ENCODE measurements at regions not wholly inside any gene's neighbourhood (a gene's known extent, or its start where the extent isn't known, plus 50 kb on each side); places are given as distances from the start of the nearest gene placed in this dataset.

DNA sequence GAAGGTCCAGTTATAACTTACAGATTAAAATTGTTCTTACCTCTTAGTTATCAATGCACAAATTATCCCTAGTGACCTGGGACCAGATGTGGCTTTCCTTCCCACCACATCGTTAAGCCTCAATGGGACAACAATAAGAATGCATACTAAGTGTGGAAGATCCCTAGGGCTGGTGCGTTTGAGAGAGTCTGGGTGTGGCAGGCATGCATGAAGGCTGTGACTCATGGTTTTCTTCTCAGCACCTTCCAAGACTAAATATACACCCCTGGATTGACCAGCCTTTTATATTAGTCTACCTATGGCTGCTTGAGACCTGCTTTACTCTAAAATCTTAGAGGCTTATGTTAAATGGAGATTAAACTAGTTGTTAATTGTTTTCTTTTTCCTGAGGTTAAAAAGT is 261.7 kb upstream of the SLC14A2 start:
- H2AFZ ChIP-seq (ENCODE audit: low read length): no peak overlapping the region
- H3K9ac ChIP-seq (ENCODE audit: low read length): no peak overlapping the region
- CTCF ChIA-PET: no interaction called here
- H3K27me3 ChIP-seq (ENCODE audit: low read length): no peaks in the 10 kb centered on the region
- intact Hi-C loops (cut with micrococcal nuclease): no loop called here
- POLR2A ChIA-PET (ENCODE audit: unreplicated experiment): no interaction called here
- no peaks in the 10 kb centered on the region for H3K9me3 ChIP-seq (ENCODE audit: low read length)
- no peaks in the 10 kb centered on the region for H3F3A ChIP-seq (ENCODE audit: low read length, unreplicated experiment)
- peaks cover 9% of the 10 kb centered on the region for H3K4me1 ChIP-seq (ENCODE audit: insufficient read depth, low read length)
- no peaks in the 10 kb centered on the region for H3K36me3 ChIP-seq (ENCODE audit: low read depth, low read length)
- no TSS peak for BruUV-seq (replicated peaks)
- ATAC-seq: peak; percentile 92
- no peak overlapping the region for H3K27ac ChIP-seq (ENCODE audit: low read length)
- peak; percentile 40 for DNase-seq
- no peak overlapping the region for H3K4me3 ChIP-seq (ENCODE audit: low read length)
- H3K9me2 ChIP-seq (replicated peaks; ENCODE audit: low read length): no peaks in the 10 kb centered on the region
- H4K20me1 ChIP-seq (ENCODE audit: low read length): no peaks in the 10 kb centered on the region
- TF ChIP-seq, protein P1, sequence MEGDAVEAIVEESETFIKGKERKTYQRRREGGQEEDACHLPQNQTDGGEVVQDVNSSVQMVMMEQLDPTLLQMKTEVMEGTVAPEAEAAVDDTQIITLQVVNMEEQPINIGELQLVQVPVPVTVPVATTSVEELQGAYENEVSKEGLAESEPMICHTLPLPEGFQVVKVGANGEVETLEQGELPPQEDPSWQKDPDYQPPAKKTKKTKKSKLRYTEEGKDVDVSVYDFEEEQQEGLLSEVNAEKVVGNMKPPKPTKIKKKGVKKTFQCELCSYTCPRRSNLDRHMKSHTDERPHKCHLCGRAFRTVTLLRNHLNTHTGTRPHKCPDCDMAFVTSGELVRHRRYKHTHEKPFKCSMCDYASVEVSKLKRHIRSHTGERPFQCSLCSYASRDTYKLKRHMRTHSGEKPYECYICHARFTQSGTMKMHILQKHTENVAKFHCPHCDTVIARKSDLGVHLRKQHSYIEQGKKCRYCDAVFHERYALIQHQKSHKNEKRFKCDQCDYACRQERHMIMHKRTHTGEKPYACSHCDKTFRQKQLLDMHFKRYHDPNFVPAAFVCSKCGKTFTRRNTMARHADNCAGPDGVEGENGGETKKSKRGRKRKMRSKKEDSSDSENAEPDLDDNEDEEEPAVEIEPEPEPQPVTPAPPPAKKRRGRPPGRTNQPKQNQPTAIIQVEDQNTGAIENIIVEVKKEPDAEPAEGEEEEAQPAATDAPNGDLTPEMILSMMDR (conservative IDR thresholded peaks at IDR 0.05; ENCODE audit: low read depth, low read length): no peak
- TF ChIP-seq EZH2phosphoT487 (IDR thresholded peaks at IDR 0.05; ENCODE audit: borderline replicate concordance, low read length): no peak
- no peak for TF ChIP-seq EZH2 (IDR thresholded peaks at IDR 0.05; ENCODE audit: low read length, unreplicated experiment)
- H3K79me2 ChIP-seq (ENCODE audit: low read length): no peaks in the 10 kb centered on the region
- no peak overlapping the region for H3K4me2 ChIP-seq (ENCODE audit: low read length)

GRCh38 chr18:45355944-45356520 is 259.2 kb upstream of the SLC14A2 start:
- no peak for ATAC-seq
- TF ChIP-seq, protein P1 (conservative IDR thresholded peaks at IDR 0.05; ENCODE audit: low read depth, low read length): no peak
- no peak for TF ChIP-seq EZH2 (IDR thresholded peaks at IDR 0.05; ENCODE audit: low read length, unreplicated experiment)
- TF ChIP-seq EZH2phosphoT487 (IDR thresholded peaks at IDR 0.05; ENCODE audit: borderline replicate concordance, low read length): no peak
- ChIA-PET CTCF (no interaction called here), POLR2A (ENCODE audit: unreplicated experiment) (no interaction called here)
- H2AFZ ChIP-seq (ENCODE audit: low read length): no peak overlapping the region
- no peak overlapping the region for H3K9ac ChIP-seq (ENCODE audit: low read length)
- H3K79me2 ChIP-seq (ENCODE audit: low read length): no peaks in the 10 kb centered on the region
- H4K20me1 ChIP-seq (ENCODE audit: low read length): no peaks in the 10 kb centered on the region
- intact Hi-C loops (cut with micrococcal nuclease): no loop called here
- no peaks in the 10 kb centered on the region for H3K27me3 ChIP-seq (ENCODE audit: low read length)
- H3K4me2 ChIP-seq (ENCODE audit: low read length): no peak overlapping the region
- peaks cover 9% of the 10 kb centered on the region for H3K4me1 ChIP-seq (ENCODE audit: insufficient read depth, low read length)
- H3F3A ChIP-seq (ENCODE audit: low read length, unreplicated experiment): no peaks in the 10 kb centered on the region
- H3K9me3 ChIP-seq (ENCODE audit: low read length): no peaks in the 10 kb centered on the region
- no peaks in the 10 kb centered on the region for H3K9me2 ChIP-seq (replicated peaks; ENCODE audit: low read length)
- no peak overlapping the region for H3K27ac ChIP-seq (ENCODE audit: low read length)
- H3K4me3 ChIP-seq (ENCODE audit: low read length): no peak overlapping the region
- DNase-seq: no peak
- H3K36me3 ChIP-seq (ENCODE audit: low read depth, low read length): no peaks in the 10 kb centered on the region
- no TSS peak for BruUV-seq (replicated peaks)

GRCh38 chr18:45357686-45358470 is 257.4 kb upstream of the SLC14A2 start:
- no peak overlapping the region for H3K27ac ChIP-seq (ENCODE audit: low read length)
- intact Hi-C loops (cut with micrococcal nuclease): no loop called here
- no peak for ATAC-seq
- no TSS peak for BruUV-seq (replicated peaks)
- no peaks in the 10 kb centered on the region for H3F3A ChIP-seq (ENCODE audit: low read length, unreplicated experiment)
- no peak for TF ChIP-seq EZH2 (IDR thresholded peaks at IDR 0.05; ENCODE audit: low read length, unreplicated experiment)
- no peak for TF ChIP-seq EZH2phosphoT487 (IDR thresholded peaks at IDR 0.05; ENCODE audit: borderline replicate concordance, low read length)
- TF ChIP-seq, protein P1 (conservative IDR thresholded peaks at IDR 0.05; ENCODE audit: low read depth, low read length): no peak
- no peaks in the 10 kb centered on the region for H3K27me3 ChIP-seq (ENCODE audit: low read length)
- no peaks in the 10 kb centered on the region for H3K79me2 ChIP-seq (ENCODE audit: low read length)
- no peaks in the 10 kb centered on the region for H4K20me1 ChIP-seq (ENCODE audit: low read length)
- no peak overlapping the region for H3K9ac ChIP-seq (ENCODE audit: low read length)
- no peak overlapping the region for H3K4me3 ChIP-seq (ENCODE audit: low read length)
- ChIA-PET CTCF (no interaction called here), POLR2A (ENCODE audit: unreplicated experiment) (interaction anchor here (0.6 kb wide), 1 partner anchor 17 kb away, joined by 3 read pairs; no protein-coding TSS in a partner anchor)
- no peak overlapping the region for H3K4me2 ChIP-seq (ENCODE audit: low read length)
- no peaks in the 10 kb centered on the region for H3K36me3 ChIP-seq (ENCODE audit: low read depth, low read length)
- H2AFZ ChIP-seq (ENCODE audit: low read length): no peak overlapping the region
- H3K9me3 ChIP-seq (ENCODE audit: low read length): no peaks in the 10 kb centered on the region
- DNase-seq: peak; percentile 17
- H3K4me1 ChIP-seq (ENCODE audit: insufficient read depth, low read length): peaks cover 9% of the 10 kb centered on the region
- no peaks in the 10 kb centered on the region for H3K9me2 ChIP-seq (replicated peaks; ENCODE audit: low read length)

Data from PC-3 (cell line).